ENCODE measurements at regions not wholly inside any gene's neighbourhood (a gene's known extent, or its start where the extent isn't known, plus 50 kb on each side); places are given as distances from the start of the nearest gene placed in this dataset.

DNA sequence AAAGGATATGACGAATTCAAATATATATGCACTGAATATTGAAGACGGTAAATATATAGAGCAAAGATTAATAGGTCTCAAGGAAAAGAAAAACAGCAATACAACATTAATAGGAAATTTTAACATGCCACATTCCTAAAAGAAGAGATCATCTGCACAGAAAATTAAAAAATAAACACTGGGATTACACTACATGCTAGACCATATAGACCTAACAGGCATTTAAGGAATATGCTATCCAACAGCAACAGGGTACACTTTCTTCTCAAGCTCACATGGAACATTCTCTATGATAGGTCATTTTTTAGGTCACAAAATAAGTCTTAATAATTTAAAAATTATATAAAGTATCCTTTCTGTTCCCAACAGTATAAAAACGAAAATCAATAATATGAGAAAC is 1038.3 kb downstream of the KCNT2 start:
- TF ChIP-seq CTCF (IDR thresholded peaks at IDR 0.05; ENCODE audit: extremely low read depth in 1 of 2, insufficient read depth in 1 of 2, low read depth in 1 of 2, low read length in 2 of 2) = no peak
- no peak for TF ChIP-seq POLR2A (IDR thresholded peaks at IDR 0.05; ENCODE audit: low read depth, low read length)
- no peak for TF ChIP-seq FOS (IDR thresholded peaks at IDR 0.05; ENCODE audit: borderline replicate concordance, insufficient read depth, low read length)
- no peak for TF ChIP-seq EZH2 (IDR thresholded peaks at IDR 0.05; ENCODE audit: borderline replicate concordance, low read depth, low read length, severe bottlenecking)
- no peak for TF ChIP-seq POLR2AphosphoS5 (IDR thresholded peaks at IDR 0.05; ENCODE audit: insufficient read depth, low read depth, low read length)
- no peak for TF ChIP-seq JUN (IDR thresholded peaks at IDR 0.05; ENCODE audit: borderline replicate concordance, insufficient read depth, insufficient read length, low read depth)
- TF ChIP-seq, protein P1, sequence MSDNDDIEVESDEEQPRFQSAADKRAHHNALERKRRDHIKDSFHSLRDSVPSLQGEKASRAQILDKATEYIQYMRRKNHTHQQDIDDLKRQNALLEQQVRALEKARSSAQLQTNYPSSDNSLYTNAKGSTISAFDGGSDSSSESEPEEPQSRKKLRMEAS (IDR thresholded peaks at IDR 0.05; ENCODE audit: insufficient read depth, insufficient read length) = no peak
- no peak for TF ChIP-seq MYC (IDR thresholded peaks at IDR 0.05; ENCODE audit: low read depth, low read length)
